Sigmoid colon (tissue), 6 donors: ENCODE measurements at regions not wholly inside any gene's neighbourhood (a gene's known extent, or its start where the extent isn't known, plus 50 kb on each side); places are given as distances from the start of the nearest gene placed in this dataset.

Experiments
- DNase-seq: peaks from one replicate; pipeline ENCODE4 v3.0.0-alpha.2; 2019
- H3K27ac ChIP-seq, 4 donors: fragments of 200-600 bp; sonication (generic); one replicate each; pipeline ENCODE4 v1.5.1; 2016 to 2019; ENCODE audit warnings: mild to moderate bottlenecking in 1 of 4
- H3K27me3 ChIP-seq, 3 donors: fragments of 200-600 bp; sonication (generic); one replicate each; pipeline ENCODE4 v1.5.1; 2019; ENCODE audit warnings: mild to moderate bottlenecking in 1 of 3
- H3K36me3 ChIP-seq, 4 donors: fragments of 200-600 bp; sonication (generic); one replicate each; pipeline ENCODE4 v1.5.1; 2016 to 2019
- H3K4me1 ChIP-seq, 4 donors: fragments of 200-600 bp; sonication (generic); one replicate each; pipeline ENCODE4 v1.5.1; 2017 to 2019
- H3K4me3 ChIP-seq, 4 donors: fragments of 200-600 bp; sonication (generic); one replicate each; pipeline ENCODE4 v1.5.1; 2017 to 2019; ENCODE audit warnings: mild to moderate bottlenecking in 2 of 4, moderate library complexity in 1 of 4
- H3K9me3 ChIP-seq, 4 donors: fragments of 200-600 bp in 3 of 4; sonication (generic) in 3 of 4; one replicate each; pipeline versions ENCODE4 v1.5.1 to v1.6.1; 2013 to 2019
- CTCF ChIP-seq, 4 experiments: fragments of 450-650 bp in 3 of 4; fragments of 200-600 bp in 1 of 4; IDR thresholded peaks; one replicate each; pipeline ENCODE4 v1.5.1; 2016 to 2019; ENCODE audit warnings: antibody characterized with exemption in 4 of 4, mild to moderate bottlenecking in 3 of 4, moderate library complexity in 2 of 4
- EP300 ChIP-seq, 4 donors: sonication (generic); formaldehyde crosslinking; IDR thresholded peaks; one replicate each; pipeline ENCODE4 v1.6.1; 2017; ENCODE audit warnings: antibody characterized with exemption in 4 of 4
- POLR2A ChIP-seq, 2 donors: fragments of 450-650 bp; IDR thresholded peaks; one replicate each; pipeline ENCODE4 v1.6.1; 2016; ENCODE audit warnings: antibody characterized with exemption in 2 of 2, mild to moderate bottlenecking in 2 of 2, moderate library complexity in 2 of 2
- POLR2AphosphoS5 ChIP-seq, 4 donors: sonication (generic); formaldehyde crosslinking; IDR thresholded peaks; one replicate each; pipeline ENCODE4 v1.6.1; 2017; ENCODE audit warnings: antibody characterized with exemption in 4 of 4
- WGBS, 2 donors: extraction: QIAGEN DNeasy Blood & Tissue Kit; methylation state at CpG; one replicate each; pipeline ENCODE4 v1.1.7; 2013; 5-methylcytosine and 5-hydroxymethylcytosine counted together
- intact Hi-C: fragments of 100-400 bp; cut with DNase I; formaldehyde crosslinking; loops from one replicate; pipeline ENCODE4 v1.15.1; 2023
- donor health status: healthy with polysubstance abuse.
- donor health status: healthy.

GRCh38 chr3:190988102-190988501 lies 125.6 kb upstream of the GMNC start:
- TF ChIP-seq EP300 (IDR thresholded peaks at IDR 0.05) (no peak), CTCF (IDR thresholded peaks at IDR 0.05) (no peak), POLR2AphosphoS5 (IDR thresholded peaks at IDR 0.05) (no peak), POLR2A (IDR thresholded peaks at IDR 0.05) (no peak)
- Histone ChIP-seq H3K27me3 (no peaks in the 10 kb centered on the region), H3K36me3 (no peaks in the 10 kb centered on the region), H3K27ac (no peak overlapping the region), H3K4me3 (no peak overlapping the region), H3K9me3 (peaks cover 0 to 5% (median 3%) of the 10 kb centered on the region in 4 donors), H3K4me1 (no peaks in the 10 kb centered on the region)
- no peak for DNase-seq
- intact Hi-C loops, result no loop called here
- WGBS, 2 donors, result 74 to 75% methylated on average over 2 of the region's 2 CpGs

- Histone ChIP-seq H3K4me1 (no peaks in the 10 kb centered on the region), H3K4me3 (no peak overlapping the region), H3K36me3 (no peaks in the 10 kb centered on the region), H3K27me3 (no peaks in the 10 kb centered on the region), H3K9me3 (peaks cover 0 to 5% (median 3%) of the 10 kb centered on the region in 4 donors), H3K27ac (no peak overlapping the region)
- 83 to 89% methylated on average over 4 of the region's 4 CpGs for WGBS, 2 donors
- no peak for DNase-seq
- no peak for TF ChIP-seq CTCF (IDR thresholded peaks at IDR 0.05)
- TF ChIP-seq POLR2A (IDR thresholded peaks at IDR 0.05), result no peak
- no peak for TF ChIP-seq EP300 (IDR thresholded peaks at IDR 0.05)
- TF ChIP-seq POLR2AphosphoS5 (IDR thresholded peaks at IDR 0.05), result no peak
- intact Hi-C loops, result no loop called here
These were observed 122.2 kb upstream of the GMNC start for GRCh38 chr3:190984502-190985244.

- no peaks in the 10 kb centered on the region for H3K36me3 ChIP-seq
- H3K27me3 ChIP-seq, result no peaks in the 10 kb centered on the region
- H3K27ac ChIP-seq, result no peak overlapping the region
- H3K4me1 ChIP-seq, result no peaks in the 10 kb centered on the region
- peaks cover 0 to 5% (median 3%) of the 10 kb centered on the region in 4 donors for H3K9me3 ChIP-seq
- DNase-seq, result no peak
- 27 to 71% methylated on average over 1 of the region's 1 CpG for WGBS, 2 donors
- intact Hi-C loops, result no loop called here
- no peak for TF ChIP-seq POLR2A (IDR thresholded peaks at IDR 0.05)
- no peak for TF ChIP-seq POLR2AphosphoS5 (IDR thresholded peaks at IDR 0.05)
- TF ChIP-seq CTCF (IDR thresholded peaks at IDR 0.05), result no peak
- TF ChIP-seq EP300 (IDR thresholded peaks at IDR 0.05), result no peak
- H3K4me3 ChIP-seq, result no peak overlapping the region
These were observed 121.4 kb upstream of the GMNC start for GRCh38 chr3:190983875-190984274.

- 67 to 89% methylated on average over 3 of the region's 3 CpGs for WGBS, 2 donors
- Histone ChIP-seq H3K9me3 (no peaks in the 10 kb centered on the region), H3K27ac (no peak overlapping the region), H3K4me3 (no peak overlapping the region), H3K27me3 (no peaks in the 10 kb centered on the region), H3K36me3 (no peaks in the 10 kb centered on the region), H3K4me1 (no peaks in the 10 kb centered on the region)
- intact Hi-C loops, result no loop called here
- no peak for DNase-seq
- no peak for TF ChIP-seq POLR2AphosphoS5 (IDR thresholded peaks at IDR 0.05)
- TF ChIP-seq CTCF (IDR thresholded peaks at IDR 0.05), result no peak
- no peak for TF ChIP-seq EP300 (IDR thresholded peaks at IDR 0.05)
- TF ChIP-seq POLR2A (IDR thresholded peaks at IDR 0.05), result no peak
These were observed 111.3 kb upstream of the GMNC start for GRCh38 chr3:190973771-190974170.

GRCh38 chr3:190972840-190973270 lies 110.4 kb upstream of the GMNC start:
- no peaks in the 10 kb centered on the region for H3K4me1 ChIP-seq
- H3K4me3 ChIP-seq, result no peak overlapping the region
- no peaks in the 10 kb centered on the region for H3K36me3 ChIP-seq
- no peaks in the 10 kb centered on the region for H3K9me3 ChIP-seq
- H3K27ac ChIP-seq, result no peak overlapping the region
- H3K27me3 ChIP-seq, result no peaks in the 10 kb centered on the region
- no peak for DNase-seq
- TF ChIP-seq CTCF (IDR thresholded peaks at IDR 0.05) (no peak), EP300 (IDR thresholded peaks at IDR 0.05) (no peak), POLR2A (IDR thresholded peaks at IDR 0.05) (no peak), POLR2AphosphoS5 (IDR thresholded peaks at IDR 0.05) (no peak)
- intact Hi-C loops, result no loop called here
- WGBS, 2 donors, result 35 to 60% methylated on average over 1 of the region's 1 CpG
